ENCODE measurements at regions not wholly inside any gene's neighbourhood (a gene's known extent, or its start where the extent isn't known, plus 50 kb on each side); places are given as distances from the start of the nearest gene placed in this dataset.

- Histone ChIP-seq H3K36me3 (no peaks in the 10 kb centered on the region), H4K20me1 (no peaks in the 10 kb centered on the region), H3K9me3 (no peaks in the 10 kb centered on the region), H3K4me3 (no peak overlapping the region), H3K27me3 (no peaks in the 10 kb centered on the region), H3K9ac (no peak overlapping the region), H3K4me2 (peak overlapping the region; percentile 32), H3K4me1 (peaks cover 24% of the 10 kb centered on the region), H3K27ac (no peak overlapping the region)
- TF ChIP-seq Cebpa-rat (IDR thresholded peaks at IDR 0.05), result no peak
These were observed 109.3 kb upstream of the TMEM161B start for GRCh38 chr5:88377705-88378656.

GRCh38 chr5:88377240-88377639 is 108.6 kb upstream of the TMEM161B start:
- Histone ChIP-seq H3K4me3 (no peak overlapping the region), H3K9ac (no peak overlapping the region), H3K4me2 (no peak overlapping the region), H3K27ac (no peak overlapping the region), H3K4me1 (peaks cover 24% of the 10 kb centered on the region), H3K27me3 (no peaks in the 10 kb centered on the region), H3K9me3 (no peaks in the 10 kb centered on the region), H4K20me1 (no peaks in the 10 kb centered on the region), H3K36me3 (no peaks in the 10 kb centered on the region)
- TF ChIP-seq Cebpa-rat (IDR thresholded peaks at IDR 0.05), result no peak

GRCh38 chr5:88376728-88377127 is 108.1 kb upstream of the TMEM161B start:
- Histone ChIP-seq H3K4me1 (peaks cover 24% of the 10 kb centered on the region), H3K4me2 (no peak overlapping the region), H3K27ac (no peak overlapping the region), H3K36me3 (no peaks in the 10 kb centered on the region), H3K4me3 (no peak overlapping the region), H3K27me3 (no peaks in the 10 kb centered on the region), H4K20me1 (no peaks in the 10 kb centered on the region), H3K9me3 (no peaks in the 10 kb centered on the region), H3K9ac (no peak overlapping the region)
- no peak for TF ChIP-seq Cebpa-rat (IDR thresholded peaks at IDR 0.05)

- Histone ChIP-seq H3K4me1 (peaks cover 24% of the 10 kb centered on the region), H3K4me3 (no peak overlapping the region), H4K20me1 (no peaks in the 10 kb centered on the region), H3K36me3 (no peaks in the 10 kb centered on the region), H3K27ac (no peak overlapping the region), H3K4me2 (no peak overlapping the region), H3K9me3 (no peaks in the 10 kb centered on the region), H3K27me3 (no peaks in the 10 kb centered on the region), H3K9ac (no peak overlapping the region)
- TF ChIP-seq Cebpa-rat (IDR thresholded peaks at IDR 0.05), result no peak
These were observed 105.7 kb upstream of the TMEM161B start for GRCh38 chr5:88374391-88374790.

- no peak overlapping the region for H3K4me2 ChIP-seq
- no peaks in the 10 kb centered on the region for H4K20me1 ChIP-seq
- no peak overlapping the region for H3K27ac ChIP-seq
- no peaks in the 10 kb centered on the region for H3K27me3 ChIP-seq
- H3K4me3 ChIP-seq, result no peak overlapping the region
- H3K9me3 ChIP-seq, result no peaks in the 10 kb centered on the region
- H3K9ac ChIP-seq, result no peak overlapping the region
- H3K4me1 ChIP-seq, result peaks cover 8% of the 10 kb centered on the region; the same call in 1 of the 2 replicates
- TF ChIP-seq Cebpa-rat (IDR thresholded peaks at IDR 0.05), result no peak
- H3K36me3 ChIP-seq, result no peaks in the 10 kb centered on the region
These were observed 102.2 kb upstream of the TMEM161B start for GRCh38 chr5:88370824-88371223.

GRCh38 chr5:88368201-88368600 is 99.6 kb upstream of the TMEM161B start:
- no peaks in the 10 kb centered on the region for H3K27me3 ChIP-seq
- no peak overlapping the region for H3K9ac ChIP-seq
- H3K4me3 ChIP-seq, result no peak overlapping the region
- no peaks in the 10 kb centered on the region for H4K20me1 ChIP-seq
- no peaks in the 10 kb centered on the region for H3K9me3 ChIP-seq
- H3K27ac ChIP-seq, result no peak overlapping the region
- H3K36me3 ChIP-seq, result no peaks in the 10 kb centered on the region
- H3K4me1 ChIP-seq, result no peaks in the 10 kb centered on the region
- H3K4me2 ChIP-seq, result no peak overlapping the region
- TF ChIP-seq Cebpa-rat (IDR thresholded peaks at IDR 0.05), result no peak

- no peak overlapping the region for H3K27ac ChIP-seq
- no peak overlapping the region for H3K4me2 ChIP-seq
- H3K27me3 ChIP-seq, result no peaks in the 10 kb centered on the region
- no peak for TF ChIP-seq Cebpa-rat (IDR thresholded peaks at IDR 0.05)
- H3K4me1 ChIP-seq, result no peaks in the 10 kb centered on the region
- no peaks in the 10 kb centered on the region for H3K9me3 ChIP-seq
- H3K4me3 ChIP-seq, result no peak overlapping the region
- H4K20me1 ChIP-seq, result no peaks in the 10 kb centered on the region
- no peak overlapping the region for H3K9ac ChIP-seq
- no peaks in the 10 kb centered on the region for H3K36me3 ChIP-seq
These were observed 96.3 kb upstream of the TMEM161B start for GRCh38 chr5:88364991-88365390.

- Histone ChIP-seq H3K9me3 (no peaks in the 10 kb centered on the region), H4K20me1 (no peaks in the 10 kb centered on the region), H3K27ac (no peak overlapping the region), H3K4me2 (no peak overlapping the region), H3K9ac (no peak overlapping the region), H3K4me3 (no peak overlapping the region), H3K4me1 (no peaks in the 10 kb centered on the region), H3K27me3 (no peaks in the 10 kb centered on the region), H3K36me3 (no peaks in the 10 kb centered on the region)
- TF ChIP-seq Cebpa-rat (IDR thresholded peaks at IDR 0.05), result no peak
These were observed 86.9 kb upstream of the TMEM161B start for GRCh38 chr5:88355490-88356050.

- H3K27ac ChIP-seq, result no peak overlapping the region
- H3K27me3 ChIP-seq, result no peaks in the 10 kb centered on the region
- H3K4me1 ChIP-seq, result no peaks in the 10 kb centered on the region
- no peak for TF ChIP-seq Cebpa-rat (IDR thresholded peaks at IDR 0.05)
- no peaks in the 10 kb centered on the region for H4K20me1 ChIP-seq
- H3K36me3 ChIP-seq, result no peaks in the 10 kb centered on the region
- H3K9me3 ChIP-seq, result no peaks in the 10 kb centered on the region
- no peak overlapping the region for H3K4me3 ChIP-seq
- H3K4me2 ChIP-seq, result no peak overlapping the region
- no peak overlapping the region for H3K9ac ChIP-seq
These were observed 57.2 kb upstream of the TMEM161B start for GRCh38 chr5:88325868-88326267.

- Histone ChIP-seq H3K9me3 (no peaks in the 10 kb centered on the region), H4K20me1 (no peaks in the 10 kb centered on the region), H3K36me3 (no peaks in the 10 kb centered on the region), H3K4me2 (no peak overlapping the region), H3K4me3 (no peak overlapping the region), H3K27me3 (no peaks in the 10 kb centered on the region), H3K4me1 (no peaks in the 10 kb centered on the region), H3K9ac (no peak overlapping the region), H3K27ac (no peak overlapping the region)
- no peak for TF ChIP-seq Cebpa-rat (IDR thresholded peaks at IDR 0.05)
These were observed 54.1 kb upstream of the TMEM161B start for GRCh38 chr5:88322785-88323184.

All from BLaER1 (cell line).